ENCODE measurements at regions not wholly inside any gene's neighbourhood (a gene's known extent, or its start where the extent isn't known, plus 50 kb on each side); places are given as distances from the start of the nearest gene placed in this dataset.

DNA sequence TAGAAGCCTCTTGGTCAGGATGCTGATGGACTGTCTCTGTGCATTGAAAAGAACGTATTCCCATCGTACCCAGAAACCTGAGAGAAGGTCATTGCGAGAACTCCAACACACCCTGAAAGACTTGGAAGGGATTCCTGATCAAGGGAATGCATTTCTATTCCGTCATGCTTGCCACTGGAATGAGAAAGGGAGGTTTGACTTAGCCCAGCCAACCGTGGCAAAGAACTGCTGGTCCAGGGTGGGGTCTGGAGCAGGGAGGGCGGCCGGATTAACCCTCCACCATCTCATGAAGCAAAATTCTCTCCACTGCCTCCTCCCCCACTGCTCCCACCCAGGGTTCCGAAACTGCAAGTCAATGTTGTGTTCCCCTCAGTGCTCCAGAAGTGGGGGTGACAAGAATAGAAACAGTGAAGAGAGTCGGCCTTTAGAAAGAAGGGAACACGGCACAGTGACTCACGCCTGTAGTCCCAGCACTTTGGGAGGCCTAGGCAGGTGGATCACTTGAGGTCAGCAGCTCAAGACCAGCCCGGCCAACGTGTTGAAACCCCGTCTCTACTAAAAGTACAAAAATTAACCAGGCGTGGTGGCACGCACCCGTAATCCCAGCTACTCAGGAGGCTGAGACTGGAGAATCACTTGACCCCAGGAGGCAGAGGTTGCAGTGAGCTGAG is 137.5 kb upstream of the MGMT start:
- no peak for DNase-seq

GRCh38 chr10:129330211-129330610 is 136.8 kb upstream of the MGMT start:
- no peak for DNase-seq

- DNase-seq: no peak
Observed at GRCh38 chr10:129331207-129331838, 135.7 kb upstream of the MGMT start.

DNA sequence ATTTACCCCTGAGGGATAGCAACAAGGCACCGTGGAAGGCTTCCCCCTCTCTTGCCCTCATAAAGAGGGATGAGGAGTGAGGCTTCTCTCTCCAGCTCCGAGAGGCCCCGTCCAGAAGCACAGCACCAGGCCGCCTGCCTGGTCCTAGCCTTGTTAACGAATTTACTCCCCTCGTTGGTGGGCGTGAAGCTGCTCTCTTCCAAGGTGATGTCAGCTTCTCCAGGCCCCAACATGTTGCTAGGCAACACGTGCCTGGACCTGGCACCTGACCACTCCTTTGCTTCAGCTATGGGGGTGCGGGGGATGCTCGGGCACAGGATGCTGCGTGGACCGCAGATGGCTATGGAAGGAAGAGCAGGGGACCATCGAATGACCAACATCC is 135.2 kb upstream of the MGMT start:
- DNase-seq: no peak

DNA sequence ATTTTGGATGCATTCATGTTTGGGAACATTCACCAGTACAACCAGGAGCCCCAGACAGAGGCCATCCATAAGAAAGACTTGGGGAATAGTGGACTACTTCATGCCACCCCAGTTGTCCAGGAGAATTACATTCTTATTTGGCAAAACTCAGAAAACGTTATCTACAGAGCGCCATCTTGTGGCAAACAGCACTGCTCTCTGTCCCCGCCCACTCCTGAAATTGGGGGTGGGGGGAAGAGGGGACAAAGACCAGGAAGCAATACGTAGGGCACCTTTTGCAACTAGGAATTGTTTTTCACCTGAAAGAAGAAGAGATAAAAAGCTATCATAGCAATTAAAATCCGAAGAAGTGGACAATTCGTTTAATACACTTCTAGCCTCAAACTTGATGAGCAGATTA is 134.6 kb upstream of the MGMT start:
- no peak for DNase-seq

- no peak for DNase-seq
Observed at GRCh38 chr10:129333706-129334105, 133.3 kb upstream of the MGMT start.

GRCh38 chr10:129334266-129334665 is 132.8 kb upstream of the MGMT start:
- no peak for DNase-seq

GRCh38 chr10:129335396-129335795 is 131.6 kb upstream of the MGMT start:
- no peak for DNase-seq

GRCh38 chr10:129335942-129336341 is 131.1 kb upstream of the MGMT start:
- DNase-seq: no peak

- no peak for DNase-seq
Observed at GRCh38 chr10:129339191-129339590, 127.8 kb upstream of the MGMT start.

- DNase-seq: no peak
Observed at GRCh38 chr10:129339841-129340240, 127.2 kb upstream of the MGMT start.

GRCh38 chr10:129341087-129341486 is 126.0 kb upstream of the MGMT start:
- DNase-seq: no peak

GRCh38 chr10:129342385-129342784 is 124.7 kb upstream of the MGMT start:
- no peak for DNase-seq

GRCh38 chr10:129343141-129343540 is 123.9 kb upstream of the MGMT start:
- no peak for DNase-seq

DNA sequence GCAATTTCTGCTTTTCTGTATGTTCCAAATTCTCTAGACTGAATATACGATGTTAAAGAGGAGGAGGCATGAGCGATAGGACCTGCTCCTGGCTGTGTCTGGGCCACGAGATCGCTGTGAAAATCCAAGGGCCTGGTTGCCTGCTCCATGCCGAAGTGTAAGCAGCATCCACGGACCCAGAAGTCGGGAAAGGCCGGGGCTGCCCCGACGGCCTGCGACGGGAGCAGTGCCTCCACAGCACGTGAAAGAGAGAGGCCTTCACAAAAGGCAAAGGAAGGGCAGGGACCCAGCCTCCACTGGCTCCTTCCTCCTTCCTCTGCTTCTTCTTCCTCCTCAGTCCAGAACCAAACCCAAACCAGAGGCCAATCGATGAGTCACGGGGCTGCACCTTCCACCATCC is 122.9 kb upstream of the MGMT start:
- DNase-seq: no peak

- DNase-seq: no peak
Observed at GRCh38 chr10:129344731-129345355, 122.2 kb upstream of the MGMT start.

- DNase-seq: no peak
Observed at GRCh38 chr10:129345763-129346162, 121.3 kb upstream of the MGMT start.

DNA sequence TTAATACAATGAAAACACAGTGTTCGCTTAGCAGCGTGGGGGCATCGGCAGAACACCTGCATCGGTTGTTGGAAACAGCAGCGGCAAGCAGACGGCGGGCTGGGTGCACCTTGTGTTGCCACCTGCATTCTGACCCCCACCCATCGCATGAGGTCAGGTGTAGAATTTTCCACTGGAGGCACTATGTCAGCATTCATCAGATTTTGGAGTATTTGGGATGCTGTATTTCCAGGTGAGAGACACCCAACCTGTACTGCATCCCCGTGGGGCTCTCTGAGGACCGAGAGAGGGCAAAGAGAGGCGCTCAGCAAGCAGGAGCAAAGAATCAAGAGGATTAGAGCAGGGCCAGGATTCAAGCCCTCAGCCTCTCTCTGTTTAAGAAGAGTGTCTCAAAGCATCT is 116.4 kb upstream of the MGMT start:
- DNase-seq: no peak

DNA sequence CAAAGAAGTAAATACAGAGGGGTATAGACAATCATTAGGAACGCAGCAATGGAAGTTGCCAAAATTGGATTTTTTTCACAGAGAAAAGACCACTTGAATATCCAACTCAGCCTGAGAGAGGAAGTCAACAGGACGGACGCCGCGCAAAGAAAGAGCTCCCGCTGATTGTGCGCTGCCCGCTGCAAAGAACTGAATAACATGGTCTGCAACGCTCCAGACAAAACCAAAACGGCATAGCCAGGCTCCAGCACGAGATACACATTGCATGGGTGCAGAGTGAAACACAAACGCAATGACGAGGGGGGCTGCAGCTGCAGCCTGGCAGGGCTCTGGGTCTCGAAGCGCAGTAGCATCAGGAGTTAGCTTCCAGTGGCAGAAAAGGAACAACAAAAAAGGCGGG is 113.9 kb upstream of the MGMT start:
- DNase-seq: no peak

GRCh38 chr10:129360046-129360445 is 107.0 kb upstream of the MGMT start:
- DNase-seq: no peak

DNA sequence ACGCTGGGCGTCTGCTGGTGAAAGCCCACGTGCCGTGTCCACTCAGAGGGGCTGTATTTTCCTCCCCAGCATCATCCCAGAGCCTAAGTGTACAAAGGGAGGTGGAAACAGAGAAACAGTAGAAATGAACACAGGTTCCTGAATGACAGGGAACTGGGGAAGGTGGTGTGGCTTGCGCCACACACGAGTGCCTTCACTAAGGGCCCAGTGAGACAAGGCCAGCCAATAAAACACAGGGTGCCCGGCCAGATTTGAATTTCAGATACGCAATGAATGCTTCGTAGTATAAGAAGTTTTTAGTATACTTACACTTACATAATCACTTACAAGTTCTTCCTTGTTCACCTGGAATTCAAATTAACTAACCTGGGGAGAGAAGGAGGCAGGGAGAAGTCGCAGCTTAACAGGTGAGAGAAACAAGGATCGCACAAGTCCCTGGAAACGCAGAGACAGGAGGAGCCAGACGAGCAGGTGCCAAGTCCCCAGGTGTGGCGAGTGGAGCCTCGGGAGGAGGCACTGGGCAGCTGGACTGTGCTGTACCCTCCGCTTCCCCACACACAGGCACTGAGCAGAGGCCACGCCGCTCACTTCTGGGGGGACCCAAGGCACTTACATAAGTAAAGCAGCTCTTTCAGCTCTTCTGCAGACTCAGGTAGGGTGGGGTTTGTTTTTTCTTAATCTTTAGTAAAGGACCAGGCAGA is 105.2 kb upstream of the MGMT start:
- DNase-seq: no peak

DNA sequence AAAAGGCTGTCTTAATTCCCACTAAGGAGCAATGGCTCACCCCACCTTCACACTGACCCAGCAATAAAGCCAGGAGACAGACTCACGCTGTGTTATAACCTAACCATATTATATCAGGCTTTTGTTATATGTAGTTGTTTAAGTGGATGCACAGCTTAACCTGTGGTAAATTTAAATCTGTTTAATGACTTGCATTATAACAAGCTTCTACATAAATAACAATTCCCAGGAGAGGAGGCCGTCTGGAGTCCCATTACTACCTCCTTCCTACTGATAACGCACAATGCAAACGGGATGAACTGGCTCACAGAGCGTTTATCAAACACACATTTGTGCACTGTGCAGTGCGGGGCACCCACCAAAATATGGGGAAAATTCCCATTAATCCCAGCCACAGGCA is 102.1 kb upstream of the MGMT start:
- no peak for DNase-seq

GRCh38 chr10:129365767-129366402 is 101.2 kb upstream of the MGMT start:
- no peak for DNase-seq

DNA sequence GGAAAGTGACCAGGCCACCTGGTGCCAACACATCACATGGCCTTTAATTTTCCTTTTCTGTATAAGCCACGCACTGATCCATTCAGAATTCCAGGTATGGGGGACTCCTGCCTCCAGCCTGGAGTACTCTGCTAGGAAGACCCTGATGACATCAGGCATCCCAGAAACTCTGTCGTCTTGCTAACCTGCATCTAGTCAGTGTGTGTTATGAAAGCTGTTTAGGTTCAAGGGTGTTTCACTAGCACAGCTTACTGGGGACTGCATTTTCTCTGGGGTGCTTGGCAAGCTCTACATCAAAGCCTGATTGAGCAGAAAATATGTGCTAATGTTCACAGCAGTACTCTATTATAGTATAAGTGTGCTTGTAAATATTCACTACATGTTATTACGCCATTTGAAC is 100.6 kb upstream of the MGMT start:
- no peak for DNase-seq
